ENCODE measurements at regions not wholly inside any gene's neighbourhood (a gene's known extent, or its start where the extent isn't known, plus 50 kb on each side); places are given as distances from the start of the nearest gene placed in this dataset.
"Not testable (repeated sequence)": the region's sequence is repeated elsewhere in the genome, so short reads cannot be mapped to it uniquely, and the experiment has no call there.

DNA sequence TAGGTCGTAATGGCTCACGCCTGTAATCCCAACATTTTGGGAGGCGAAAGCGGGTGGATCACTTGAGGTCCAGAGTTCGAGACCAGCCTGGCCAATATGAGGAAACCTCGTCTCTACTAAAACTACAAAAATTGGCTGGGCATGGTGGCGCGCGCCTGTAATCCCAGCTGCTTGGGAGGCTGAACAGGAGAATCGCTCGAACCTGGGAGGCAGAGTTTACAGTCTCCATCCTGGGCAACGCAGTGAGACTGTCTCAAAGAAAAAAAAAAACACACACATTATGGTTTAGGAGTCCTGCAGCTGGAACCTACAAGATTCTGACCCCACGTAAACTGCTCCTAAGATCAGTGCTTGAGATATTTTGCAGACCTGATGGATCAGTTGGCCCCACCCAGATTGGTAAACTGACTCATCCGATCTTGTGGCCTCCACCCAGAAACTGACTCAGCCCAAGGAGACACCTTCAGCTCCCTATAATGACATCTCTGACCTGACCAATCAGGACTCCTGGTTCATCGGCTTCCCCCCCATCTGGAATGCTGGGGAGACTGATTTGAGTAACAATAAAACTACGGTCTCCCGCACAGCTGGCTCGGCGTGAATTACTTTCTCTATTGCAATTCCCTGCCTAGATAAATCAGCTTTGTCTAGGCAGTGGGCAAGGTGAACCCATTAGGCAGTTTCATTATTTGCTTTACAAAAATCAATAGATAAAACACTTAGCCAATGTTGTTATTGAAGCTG, 96.2 kb upstream of the BTN3A2 start:
- no peak for DNase-seq

GRCh38 chr6:26269531-26270485, 95.2 kb upstream of the BTN3A2 start:
- DNase-seq = no peak

DNA sequence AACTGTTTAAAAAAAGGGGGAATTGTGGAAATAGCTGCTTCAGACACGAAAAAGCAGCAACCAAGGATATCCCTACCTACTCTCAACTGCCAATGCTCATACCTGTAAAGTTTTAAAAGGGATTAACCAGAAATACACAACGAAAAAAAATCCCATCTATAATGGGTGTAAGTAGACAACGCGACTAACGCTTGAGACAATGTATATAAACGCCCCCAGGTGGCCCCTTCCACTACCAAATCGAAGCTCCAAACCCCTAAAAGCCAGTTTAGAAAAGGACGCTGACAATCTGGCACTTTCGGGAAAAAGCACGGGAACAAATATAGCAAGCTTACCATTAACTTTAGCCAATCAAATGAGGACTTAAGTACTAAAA, 94.5 kb upstream of the BTN3A2 start:
- no peak for DNase-seq

DNA sequence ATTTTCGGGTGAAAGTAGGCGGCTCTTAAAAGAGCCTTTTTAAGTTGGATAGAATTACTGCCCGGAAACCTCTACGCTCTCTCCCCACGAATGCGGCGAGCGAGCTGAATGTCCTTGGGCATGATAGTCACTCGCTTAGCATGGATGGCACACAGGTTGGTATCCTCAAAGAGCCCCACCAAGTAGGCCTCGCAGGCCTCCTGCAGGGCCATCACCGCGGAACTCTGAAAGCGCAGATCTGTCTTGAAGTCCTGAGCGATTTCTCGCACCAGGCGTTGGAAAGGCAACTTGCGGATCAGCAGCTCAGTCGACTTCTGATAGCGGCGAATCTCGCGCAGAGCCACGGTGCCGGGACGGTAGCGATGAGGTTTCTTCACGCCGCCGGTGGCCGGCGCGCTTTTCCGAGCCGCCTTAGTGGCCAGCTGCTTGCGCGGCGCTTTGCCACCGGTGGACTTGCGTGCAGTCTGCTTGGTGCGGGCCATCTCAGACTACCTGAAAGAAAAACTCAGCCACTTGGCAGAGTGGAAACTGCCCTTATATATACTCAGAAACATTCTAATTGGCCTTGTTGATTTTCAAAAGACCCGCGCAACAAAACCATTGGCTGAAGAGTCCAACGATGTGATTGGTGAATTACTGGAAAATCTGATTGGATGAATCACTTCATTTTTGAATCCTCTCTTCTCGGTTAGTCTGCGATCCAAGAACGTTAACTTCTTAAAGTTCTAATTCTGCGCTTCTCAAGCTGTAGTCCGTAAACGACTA, 93.9 kb upstream of the BTN3A2 start:
- DNase-seq = no peak

- DNase-seq = no peak
These were observed 93.4 kb upstream of the BTN3A2 start for GRCh38 chr6:26271668-26272024.

DNA sequence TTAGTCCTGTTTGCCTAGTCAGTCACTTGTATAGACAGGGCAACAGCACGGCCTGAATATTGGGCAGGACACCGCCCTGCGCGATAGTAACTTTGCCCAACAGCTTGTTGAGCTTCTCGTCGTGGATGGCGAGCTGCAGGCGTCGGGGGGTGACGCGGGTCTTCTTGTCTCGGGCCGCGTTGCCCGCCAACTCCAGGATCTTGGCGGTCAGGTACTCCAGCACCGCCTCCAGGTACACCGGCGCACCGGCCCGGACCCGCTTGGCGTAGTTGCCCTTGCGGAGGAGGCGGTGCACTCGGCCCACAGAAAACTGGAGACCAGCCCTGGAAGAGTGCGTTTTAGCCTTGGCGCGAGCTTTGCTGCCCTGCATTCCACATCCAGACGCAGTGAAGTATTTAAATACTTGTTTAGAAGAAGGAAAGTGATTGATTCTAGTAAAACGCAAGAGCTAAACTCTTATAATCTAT, 92.8 kb upstream of the BTN3A2 start:
- no peak for DNase-seq

- no peak for DNase-seq
These were observed 91.1 kb upstream of the BTN3A2 start for GRCh38 chr6:26273673-26274588.

DNA sequence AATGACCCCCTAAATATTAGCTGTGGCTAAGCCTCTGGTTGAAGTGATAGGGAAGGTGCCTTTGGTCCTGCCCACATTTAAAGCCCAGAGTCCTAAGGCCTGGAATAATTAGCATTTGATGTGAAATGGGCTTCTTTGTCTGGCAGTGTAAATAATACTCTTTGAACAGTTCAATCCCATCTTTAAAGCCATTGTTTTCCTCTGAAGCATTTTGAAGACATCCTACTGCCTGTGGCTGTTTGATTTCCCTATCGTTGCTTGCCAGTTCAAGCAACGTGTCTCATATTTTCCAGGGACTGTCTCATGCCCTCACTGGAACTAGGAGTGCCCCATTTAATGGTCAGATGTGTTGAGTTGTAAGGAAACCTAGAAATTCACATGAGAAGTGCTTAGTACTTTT, 89.3 kb upstream of the BTN3A2 start:
- DNase-seq = no peak

- DNase-seq = no peak
These were observed 88.0 kb upstream of the BTN3A2 start for GRCh38 chr6:26276841-26277648.

DNA sequence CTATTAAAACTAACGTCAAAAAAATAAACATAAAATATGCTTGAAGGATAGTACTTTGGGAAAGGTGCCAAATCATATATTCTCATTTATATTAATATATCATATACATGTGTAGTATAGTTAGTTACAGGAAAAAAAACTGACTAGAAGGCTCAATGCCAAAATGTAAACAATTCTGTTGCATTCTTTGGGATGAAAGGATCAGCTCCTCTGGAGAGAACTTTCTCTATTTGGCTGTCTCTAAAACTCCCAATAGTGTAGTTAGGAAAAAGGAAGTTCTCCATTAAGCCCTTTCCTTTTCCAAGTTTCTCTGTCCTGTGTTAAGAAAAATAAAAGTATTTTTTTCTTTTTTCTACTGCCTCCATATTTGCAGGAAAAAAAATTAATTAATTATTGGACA, 86.5 kb upstream of the BTN3A2 start:
- no peak for DNase-seq

- not testable (repeated sequence) for DNase-seq
These were observed 85.6 kb upstream of the BTN3A2 start for GRCh38 chr6:26279371-26279770.

GRCh38 chr6:26280407-26280806, 84.6 kb upstream of the BTN3A2 start:
- no peak for DNase-seq

- no peak for DNase-seq
These were observed 80.4 kb upstream of the BTN3A2 start for GRCh38 chr6:26284537-26285142.

DNA sequence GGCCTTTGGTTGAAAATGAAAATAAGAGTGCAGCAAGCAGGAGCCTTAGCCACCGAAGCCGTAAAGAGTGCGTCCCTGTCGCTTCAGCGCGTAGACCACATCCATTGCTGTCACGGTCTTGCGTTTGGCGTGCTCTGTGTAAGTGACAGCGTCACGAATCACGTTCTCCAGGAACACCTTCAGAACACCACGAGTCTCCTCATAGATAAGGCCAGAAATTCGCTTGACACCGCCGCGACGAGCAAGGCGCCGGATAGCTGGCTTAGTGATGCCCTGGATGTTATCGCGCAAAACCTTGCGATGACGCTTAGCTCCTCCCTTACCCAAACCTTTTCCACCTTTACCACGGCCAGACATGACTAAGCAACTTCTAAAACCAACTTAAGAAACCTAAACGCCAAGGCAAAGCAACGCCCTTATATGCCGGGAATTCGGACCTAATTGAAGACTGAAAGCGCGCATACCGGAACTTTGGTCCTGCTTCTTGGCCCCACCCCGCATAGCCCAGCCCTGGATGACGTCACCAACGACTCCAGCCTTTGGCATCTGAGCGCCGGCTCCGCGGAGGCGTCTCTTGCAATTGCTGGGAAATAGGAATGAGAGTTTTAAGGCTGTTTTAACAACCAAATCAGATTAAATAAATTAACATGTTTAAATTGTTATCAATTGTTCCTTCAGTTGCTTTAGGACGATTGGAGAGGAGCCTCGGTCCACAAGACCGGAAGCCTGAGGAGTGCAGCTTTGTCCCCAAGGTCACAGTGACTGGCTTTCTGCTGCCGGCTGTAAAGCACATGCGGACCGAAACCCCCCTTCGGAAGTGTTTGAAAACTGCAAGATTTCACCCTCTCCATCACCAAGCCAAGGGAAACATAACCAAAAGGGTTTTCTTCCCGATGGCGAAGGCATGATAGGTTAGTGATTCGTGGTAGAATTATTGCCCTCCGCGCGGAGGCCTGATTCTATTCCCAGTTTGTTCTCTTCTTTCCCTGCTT, 79.6 kb upstream of the BTN3A2 start:
- peak; percentile 82 for DNase-seq

DNA sequence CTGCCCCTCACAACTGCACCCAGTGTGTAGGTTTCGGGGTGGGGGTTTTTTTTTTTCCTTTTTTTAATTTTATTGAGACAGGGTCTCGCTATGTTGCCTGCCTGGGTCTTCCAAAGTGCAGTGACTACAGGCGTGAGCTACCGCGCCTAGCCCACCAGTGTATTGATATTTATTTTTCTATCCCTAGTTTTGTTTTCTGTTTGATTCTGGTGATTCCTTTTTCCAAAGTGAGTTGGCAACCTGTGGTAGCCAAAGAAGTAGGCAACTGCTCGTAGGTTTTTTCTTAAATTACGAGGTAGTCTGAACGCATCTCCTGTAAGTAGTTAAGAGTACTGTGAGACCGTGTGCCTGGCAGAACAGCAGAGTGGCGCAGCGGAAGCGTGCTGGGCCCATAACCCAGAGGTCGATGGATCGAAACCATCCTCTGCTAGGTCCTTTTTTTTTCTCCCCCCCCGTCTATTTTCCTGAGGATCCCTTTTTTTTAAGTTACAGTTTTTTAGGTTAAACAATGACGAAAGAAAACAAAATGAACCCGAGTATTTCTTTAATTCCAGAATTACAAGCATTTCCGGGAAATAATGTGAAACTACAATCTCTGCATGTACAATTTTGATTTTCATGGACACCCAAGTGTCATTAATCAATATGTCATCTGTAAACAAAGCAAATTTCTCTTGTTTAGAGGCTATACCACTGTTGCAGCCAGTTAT, 78.7 kb upstream of the BTN3A2 start:
- peak; percentile 13 for DNase-seq

GRCh38 chr6:26288155-26288554, 76.8 kb upstream of the BTN3A2 start:
- DNase-seq = no peak

- DNase-seq = no peak
These were observed 74.1 kb upstream of the BTN3A2 start for GRCh38 chr6:26290941-26291340.

DNA sequence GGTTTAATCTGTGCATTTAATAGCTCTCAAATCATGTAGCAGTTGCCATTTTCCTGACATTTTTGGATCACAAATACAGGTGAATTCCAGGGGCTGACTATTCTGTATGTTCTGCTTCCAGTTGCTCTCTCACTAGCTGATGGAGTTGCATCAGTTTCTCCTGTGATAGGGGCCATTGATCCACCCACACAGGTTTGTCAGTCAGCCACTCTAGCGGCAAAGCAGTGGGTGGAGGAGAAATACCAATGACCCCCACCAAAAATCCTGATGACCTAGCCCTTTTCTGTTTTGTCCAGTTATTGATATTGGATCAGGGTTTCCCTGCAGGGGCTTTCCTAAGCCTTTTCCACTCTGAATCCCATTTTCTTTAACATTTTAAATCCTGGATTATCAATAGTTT, 72.3 kb upstream of the BTN3A2 start:
- DNase-seq = no peak

DNA sequence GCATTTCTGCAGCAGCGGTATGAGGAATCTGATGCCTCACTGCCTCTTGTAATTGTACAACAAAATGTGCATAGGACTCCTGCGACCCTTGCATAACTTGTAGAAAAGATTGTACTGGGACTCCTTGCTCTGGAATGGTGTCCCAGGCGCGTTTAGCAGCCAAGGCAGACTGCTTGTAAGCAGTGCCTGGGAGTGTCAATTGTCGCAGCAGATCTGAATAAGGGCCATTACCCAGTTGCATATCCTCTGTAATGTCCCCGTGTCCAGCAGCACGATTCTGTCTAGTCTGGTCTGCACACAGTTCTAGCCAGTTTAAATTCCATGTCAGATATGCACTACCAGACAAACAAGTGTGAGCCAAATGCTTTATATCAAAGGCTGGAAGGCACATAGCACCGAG, 70.7 kb upstream of the BTN3A2 start:
- no peak for DNase-seq

Data from NCI-H2081 treated with DMSO at 0.1 percent for 48 hours (cell line).